OCI-LY1 (cell line): ENCODE measurements at regions not wholly inside any gene's neighbourhood (a gene's known extent, or its start where the extent isn't known, plus 50 kb on each side); places are given as distances from the start of the nearest gene placed in this dataset.

Experiments
- H2AFZ ChIP-seq: fragments of 200-600 bp; sonication (generic), shearing (Covaris generic); 2 replicates; pipeline ENCODE4 v1.6.0; 2014; ENCODE audit warnings: antibody characterized with exemption, mild to moderate bottlenecking, low read length
- H3F3A ChIP-seq: fragments of 200-600 bp; sonication (generic), shearing (Covaris generic); 2 replicates; pipeline ENCODE4 v1.6.0; 2014; ENCODE audit warnings: mild to moderate bottlenecking, antibody characterized with exemption, low read length, moderate library complexity; ENCODE audit not compliant: insufficient read depth
- H3K27ac ChIP-seq: fragments of 200-600 bp; sonication (generic); 2 replicates; pipeline ENCODE4 v1.5.1; 2014; ENCODE audit warnings: low read length, mixed run types, mild to moderate bottlenecking, low read depth; ENCODE audit not compliant: poor library complexity, severe bottlenecking
- H3K27me3 ChIP-seq: fragments of 200-600 bp; sonication (generic); 2 replicates; pipeline ENCODE4 v1.6.0; 2014; ENCODE audit warnings: antibody characterized with exemption, mild to moderate bottlenecking, low read length, moderate library complexity; ENCODE audit not compliant: insufficient read depth
- H3K36me3 ChIP-seq: fragments of 200-600 bp; sonication (generic); 2 replicates; pipeline ENCODE4 v1.6.1; 2014; ENCODE audit warnings: mild to moderate bottlenecking, antibody characterized with exemption, low read length, moderate library complexity, mixed read lengths; ENCODE audit not compliant: insufficient read depth
- H3K4me1 ChIP-seq: fragments of 200-600 bp; sonication (generic); 2 replicates; pipeline ENCODE4 v1.5.1; 2014; ENCODE audit warnings: mild to moderate bottlenecking, low read length, moderate library complexity; ENCODE audit not compliant: insufficient read depth, severe bottlenecking
- H3K4me2 ChIP-seq: fragments of 200-600 bp; sonication (generic), shearing (Covaris generic); 2 replicates; pipeline ENCODE4 v1.6.1; 2014; ENCODE audit warnings: low read length
- H3K4me3 ChIP-seq: fragments of 200-600 bp; sonication (generic); 2 replicates; pipeline ENCODE4 v1.5.1; 2014; ENCODE audit warnings: low read length, low read depth, mild to moderate bottlenecking, mixed read lengths; ENCODE audit not compliant: poor library complexity, severe bottlenecking
- H3K79me2 ChIP-seq: fragments of 200-600 bp; shearing (Covaris generic); 2 replicates; pipeline ENCODE4 v1.6.1; 2016; ENCODE audit warnings: mixed run types, low read length, mixed read lengths; ENCODE audit not compliant: insufficient read depth
- H3K9ac ChIP-seq: fragments of 200-600 bp; sonication (generic), shearing (Covaris generic); 2 replicates; pipeline ENCODE4 v1.6.1; 2014; ENCODE audit warnings: mild to moderate bottlenecking, low read length, mixed read lengths
- H3K9me2 ChIP-seq: fragments of 200-600 bp; sonication (generic), shearing (Covaris generic); 2 replicates; pipeline ENCODE4 v1.6.1; 2014; ENCODE audit warnings: low read depth, mild to moderate bottlenecking, low read length, mixed read lengths
- H3K9me3 ChIP-seq: fragments of 200-600 bp; shearing (Covaris generic); 2 replicates; pipeline ENCODE4 v1.6.1; 2014; ENCODE audit warnings: low read length, mixed read lengths
- H4K20me1 ChIP-seq: fragments of 200-600 bp; sonication (generic), shearing (Covaris generic); 2 replicates; pipeline ENCODE4 v1.6.0; 2016; ENCODE audit warnings: mild to moderate bottlenecking, low read length; ENCODE audit not compliant: insufficient read depth
- CTCF ChIP-seq: fragments of 200-600 bp; sonication (generic), shearing (Covaris generic); IDR thresholded peaks from 2 replicates; pipeline ENCODE4 v1.5.1; 2017; ENCODE audit warnings: mild to moderate bottlenecking, antibody characterized with exemption, low read length, moderate library complexity, mixed read lengths
- EZH2 ChIP-seq: fragments of 200-600 bp; sonication (generic), shearing (Covaris generic); IDR thresholded peaks from 2 replicates; pipeline ENCODE4 v1.8.0; 2017; ENCODE audit warnings: borderline replicate concordance, mixed run types, mild to moderate bottlenecking, antibody characterized with exemption, low read length, moderate library complexity, mixed read lengths

GRCh38 chr2:129767346-129768035, 212.0 kb upstream of the RAB6C start:
- no peak overlapping the region for H3K4me3 ChIP-seq
- no peaks in the 10 kb centered on the region for H3F3A ChIP-seq
- H3K4me1 ChIP-seq: no peaks in the 10 kb centered on the region
- no peak overlapping the region for H2AFZ ChIP-seq
- H3K4me2 ChIP-seq: no peak overlapping the region
- no peak overlapping the region for H3K9ac ChIP-seq
- H4K20me1 ChIP-seq: no peaks in the 10 kb centered on the region
- H3K79me2 ChIP-seq: no peaks in the 10 kb centered on the region
- H3K36me3 ChIP-seq: no peaks in the 10 kb centered on the region
- no peaks in the 10 kb centered on the region for H3K9me2 ChIP-seq
- H3K27me3 ChIP-seq: no peaks in the 10 kb centered on the region
- H3K9me3 ChIP-seq: no peaks in the 10 kb centered on the region
- H3K27ac ChIP-seq: no peak overlapping the region
- no peak for TF ChIP-seq CTCF
- no peak for TF ChIP-seq EZH2

GRCh38 chr2:129768036-129768386, 211.5 kb upstream of the RAB6C start:
- H3K4me3 ChIP-seq: no peak overlapping the region
- TF ChIP-seq CTCF (no peak), EZH2 (no peak)
- H3K9me2 ChIP-seq: no peaks in the 10 kb centered on the region
- H3K4me1 ChIP-seq: no peaks in the 10 kb centered on the region
- no peaks in the 10 kb centered on the region for H3K36me3 ChIP-seq
- H3K9me3 ChIP-seq: no peaks in the 10 kb centered on the region
- no peaks in the 10 kb centered on the region for H3F3A ChIP-seq
- no peaks in the 10 kb centered on the region for H3K27me3 ChIP-seq
- H3K27ac ChIP-seq: no peak overlapping the region
- no peaks in the 10 kb centered on the region for H4K20me1 ChIP-seq
- no peak overlapping the region for H3K4me2 ChIP-seq
- no peaks in the 10 kb centered on the region for H3K79me2 ChIP-seq
- no peak overlapping the region for H3K9ac ChIP-seq
- no peak overlapping the region for H2AFZ ChIP-seq

GRCh38 chr2:129768485-129769184, 210.8 kb upstream of the RAB6C start:
- Histone ChIP-seq H3K27me3 (no peaks in the 10 kb centered on the region), H3K4me1 (no peaks in the 10 kb centered on the region), H3K27ac (no peak overlapping the region), H3F3A (no peaks in the 10 kb centered on the region), H4K20me1 (no peaks in the 10 kb centered on the region), H3K9ac (no peak overlapping the region), H2AFZ (no peak overlapping the region), H3K36me3 (no peaks in the 10 kb centered on the region), H3K4me3 (no peak overlapping the region), H3K9me3 (no peaks in the 10 kb centered on the region), H3K4me2 (no peak overlapping the region), H3K79me2 (no peaks in the 10 kb centered on the region), H3K9me2 (no peaks in the 10 kb centered on the region)
- TF ChIP-seq CTCF: no peak
